ENCODE measurements at regions not wholly inside any gene's neighbourhood (a gene's known extent, or its start where the extent isn't known, plus 50 kb on each side); places are given as distances from the start of the nearest gene placed in this dataset.

- ChIA-PET CTCF (no interaction called here), POLR2A (no interaction called here)
- Histone ChIP-seq H2AFZ (ENCODE audit: low read depth, low read length) (no peak overlapping the region), H3K4me3 (replicated peaks in 1 of 3; ENCODE audit: insufficient read depth in 1 of 3, low read depth in 1 of 3, low read length in 3 of 3) (no peak overlapping the region), H3K9ac (replicated peaks; ENCODE audit: extremely low read depth, insufficient read depth, low read length) (no peak overlapping the region), H3K79me2 (ENCODE audit: control insufficient read depth, insufficient read depth, low read length) (no peaks in the 10 kb centered on the region), H3K4me2 (ENCODE audit: insufficient read depth, low read length) (no peak overlapping the region), H3K36me3 (ENCODE audit: control insufficient read depth in 2 of 2, extremely low read depth in 1 of 2, insufficient read depth in 2 of 2, low read length in 2 of 2) (no peaks in the 10 kb centered on the region), H3K27me3 (ENCODE audit: control insufficient read depth in 2 of 2, insufficient read depth in 2 of 2, low read length in 2 of 2) (no peaks in the 10 kb centered on the region), H3K9me3 (replicated peaks; ENCODE audit: control insufficient read depth, insufficient read depth, low read length) (no peaks in the 10 kb centered on the region), H4K20me1 (replicated peaks; ENCODE audit: control insufficient read depth, extremely low read depth, insufficient read depth, low read length) (no peaks in the 10 kb centered on the region), H3K4me1 (ENCODE audit: control insufficient read depth, extremely low read depth, insufficient read depth, low read length) (no peaks in the 10 kb centered on the region), H3K27ac (ENCODE audit: insufficient read depth, low read depth, low read length) (no peak overlapping the region), H3K9me1 (replicated peaks; ENCODE audit: control insufficient read depth, extremely low read depth, insufficient read depth, low read length) (no peaks in the 10 kb centered on the region)
- no peak for DNase-seq (ENCODE audit: low read depth, low spot score)
- BruUV-seq (replicated peaks), result no TSS peak
- no peak for FAIRE-seq
- dilution Hi-C loops (cut with MboI; ENCODE audit: extremely low pct_ligation_motif_present, low sequenced_read_pairs), result no loop called here
- intact Hi-C loops (cut with micrococcal nuclease), result no loop called here
- TF ChIP-seq MYC (IDR thresholded peaks at IDR 0.05; ENCODE audit: low read depth, low read length) (no peak), EZH2 (IDR thresholded peaks at IDR 0.05; ENCODE audit: borderline replicate concordance, low read depth, low read length, severe bottlenecking) (no peak), CTCF (IDR thresholded peaks at IDR 0.05; ENCODE audit: extremely low read depth in 1 of 2, insufficient read depth in 1 of 2, low read depth in 1 of 2, low read length in 2 of 2) (no peak), POLR2AphosphoS5 (IDR thresholded peaks at IDR 0.05; ENCODE audit: insufficient read depth, low read depth, low read length) (no peak), POLR2A (IDR thresholded peaks at IDR 0.05; ENCODE audit: low read depth, low read length) (no peak), JUN (IDR thresholded peaks at IDR 0.05; ENCODE audit: borderline replicate concordance, insufficient read depth, insufficient read length, low read depth) (no peak), FOS (IDR thresholded peaks at IDR 0.05; ENCODE audit: borderline replicate concordance, insufficient read depth, low read length) (no peak), MAX (IDR thresholded peaks at IDR 0.05; ENCODE audit: insufficient read depth, insufficient read length) (no peak), GATA2 (IDR thresholded peaks at IDR 0.05; ENCODE audit: insufficient read depth, insufficient read length, low read depth, low read length) (no peak)
Measured at GRCh38 chr5:27479859-27480258, 441.5 kb upstream of the CDH9 start.

All from endothelial cell of umbilical vein (primary cell).